CD14-positive monocyte (primary cell): ENCODE measurements at regions not wholly inside any gene's neighbourhood (a gene's known extent, or its start where the extent isn't known, plus 50 kb on each side); places are given as distances from the start of the nearest gene placed in this dataset.

ENCODE experiments used
- DNase-seq, 3 donors: peaks; one replicate each; pipeline ENCODE4 v3.0.0-alpha.2; 2011 to 2022
- H2AFZ ChIP-seq: 2 replicates; pipeline ENCODE4 v1.6.0; 2012; ENCODE audit warnings: mild to moderate bottlenecking, low read depth, low read length, inconsistent platforms; ENCODE audit not compliant: insufficient read depth, poor library complexity, severe bottlenecking
- H3K27ac ChIP-seq, 2 donors: 1 replicate in 1 of 2; 2 replicates in 1 of 2; pipeline ENCODE4 v1.5.1; 2012 to 2013; ENCODE audit warnings: low read length in 2 of 2, control low read depth in 1 of 2, inconsistent platforms in 1 of 2, low read depth in 1 of 2, mild to moderate bottlenecking in 1 of 2
- H3K27me3 ChIP-seq, 2 donors: one replicate each; pipeline versions ENCODE4 v1.6.0 to v1.6.1; 2011 to 2013; ENCODE audit warnings: low read length in 2 of 2; ENCODE audit not compliant: control insufficient read depth in 2 of 2, insufficient read depth in 2 of 2
- H3K36me3 ChIP-seq, 2 donors: replicated peaks in 1 of 2; 1 replicate in 1 of 2; 2 replicates in 1 of 2; pipeline versions ENCODE4 v1.5.1 to v1.6.1; 2012 to 2013; ENCODE audit warnings: low read length in 2 of 2, control low read depth in 1 of 2, inconsistent platforms in 1 of 2, mild to moderate bottlenecking in 1 of 2; ENCODE audit not compliant: insufficient read depth in 2 of 2, control insufficient read depth in 1 of 2
- H3K4me1 ChIP-seq, 2 donors: 1 replicate in 1 of 2; 2 replicates in 1 of 2; pipeline versions ENCODE4 v1.5.1 to v1.6.1; 2012 to 2013; ENCODE audit warnings: low read length in 2 of 2, control low read depth in 1 of 2, inconsistent platforms in 1 of 2, mild to moderate bottlenecking in 1 of 2, moderate library complexity in 1 of 2; ENCODE audit not compliant: insufficient read depth in 2 of 2, control insufficient read depth in 1 of 2
- H3K4me2 ChIP-seq: replicated peaks from 2 replicates; pipeline ENCODE3; 2012; ENCODE audit warnings: low read length, moderate library complexity, mild to moderate bottlenecking; ENCODE audit not compliant: poor library complexity, severe bottlenecking; ENCODE audit errors: extremely low read depth
- H3K4me3 ChIP-seq, 3 experiments: fragments of 200-600 bp in 1 of 3; sonication (generic) in 1 of 3; replicated peaks in 1 of 3; 1 replicate in 2 of 3; 2 replicates in 1 of 3; pipeline ENCODE4 v1.5.1; 2011 to 2013; ENCODE audit warnings: low read length in 3 of 3, mild to moderate bottlenecking in 3 of 3, control low read depth in 2 of 3, low read depth in 2 of 3, inconsistent platforms in 1 of 3, moderate library complexity in 1 of 3
- H3K79me2 ChIP-seq: 2 replicates; pipeline ENCODE4 v1.6.0; 2012; ENCODE audit warnings: mild to moderate bottlenecking, control low read depth, inconsistent platforms, low read length, moderate library complexity; ENCODE audit not compliant: insufficient read depth
- H3K9ac ChIP-seq: 2 replicates; pipeline ENCODE4 v1.6.0; 2017; ENCODE audit warnings: low read length, mild to moderate bottlenecking; ENCODE audit not compliant: insufficient read depth, poor library complexity, severe bottlenecking
- H3K9me3 ChIP-seq, 2 donors: replicated peaks in 1 of 2; 1 replicate in 1 of 2; 2 replicates in 1 of 2; pipeline versions ENCODE4 v1.5.1 to v1.6.1; 2012 to 2013; ENCODE audit warnings: low read length in 2 of 2, control low read depth in 1 of 2; ENCODE audit not compliant: control insufficient read depth in 1 of 2, insufficient read depth in 1 of 2
- H4K20me1 ChIP-seq: 2 replicates; pipeline ENCODE4 v1.6.0; 2012; ENCODE audit warnings: mild to moderate bottlenecking, low read length, control low read depth, moderate library complexity; ENCODE audit not compliant: insufficient read depth
- H3K27ac Mint-ChIP-seq, 7 donors: one replicate each; pipeline ENCODE4 v1.8.0; 2020; ENCODE audit warnings: mild to moderate bottlenecking in 7 of 7, mixed read lengths in 7 of 7, moderate library complexity in 6 of 7, inconsistent platforms in 2 of 7
- H3K27me3 Mint-ChIP-seq, 3 donors: one replicate each; pipeline ENCODE4 v1.8.0; 2021 to 2022; ENCODE audit warnings: low read depth in 3 of 3, mild to moderate bottlenecking in 3 of 3, mixed read lengths in 3 of 3, moderate library complexity in 3 of 3, inconsistent platforms in 1 of 3
- H3K36me3 Mint-ChIP-seq, 2 donors: one replicate each; pipeline ENCODE4 v1.8.0; 2020; ENCODE audit warnings: mixed read lengths in 2 of 2, inconsistent platforms in 1 of 2, mild to moderate bottlenecking in 1 of 2
- H3K4me1 Mint-ChIP-seq: one replicate; pipeline ENCODE4 v1.8.0; 2020; ENCODE audit warnings: mild to moderate bottlenecking, mixed read lengths
- H3K4me3 Mint-ChIP-seq, 2 donors: one replicate each; pipeline ENCODE4 v1.8.0; 2020; ENCODE audit warnings: mild to moderate bottlenecking in 2 of 2, mixed read lengths in 2 of 2, moderate library complexity in 1 of 2
- H3K9me3 Mint-ChIP-seq, 7 donors: one replicate each; pipeline ENCODE4 v1.8.0; 2020 to 2022; ENCODE audit warnings: mixed read lengths in 7 of 7, mild to moderate bottlenecking in 6 of 7, moderate library complexity in 6 of 7, inconsistent platforms in 2 of 7
- CTCF ChIP-seq: fragments of 200-600 bp; IDR thresholded peaks from one replicate; pipeline ENCODE4 v1.8.0; 2022; ENCODE audit warnings: antibody characterized with exemption, mild to moderate bottlenecking
- WGBS: methylation state at CpG from one replicate; pipeline ENCODE4 v1.1.5; 2013; ENCODE audit warnings: missing lambda C conversion rate; ENCODE audit not compliant: insufficient coverage; 5-methylcytosine and 5-hydroxymethylcytosine counted together
- intact Hi-C, 2 donors: fragments of 100-400 bp; cut with micrococcal nuclease; formaldehyde crosslinking; loops; one replicate each; pipeline versions ENCODE4 v1.15.0 to v1.15.1; 2023

- Histone ChIP-seq H3K9me3 (peaks cover 4 to 5% of the 10 kb centered on the region in 2 donors), H4K20me1 (no peaks in the 10 kb centered on the region), H3K79me2 (no peaks in the 10 kb centered on the region), H2AFZ (no peak overlapping the region), H3K36me3 (no peaks in the 10 kb centered on the region), H3K27ac (no peak overlapping the region), H3K4me2 (no peak overlapping the region), H3K9ac (no peak overlapping the region), H3K27me3 (no peaks in the 10 kb centered on the region), H3K4me1 (no peaks in the 10 kb centered on the region), H3K4me3 (no peak overlapping the region)
- H3K4me3 Mint-ChIP-seq = no peak overlapping the region
- H3K4me1 Mint-ChIP-seq = no peaks in the 10 kb centered on the region
- no peak for TF ChIP-seq CTCF
- intact Hi-C loops = no loop called here
- no peak overlapping the region for H3K27ac Mint-ChIP-seq
- no peaks in the 10 kb centered on the region for H3K27me3 Mint-ChIP-seq
- no peaks in the 10 kb centered on the region for H3K36me3 Mint-ChIP-seq
- DNase-seq = no peak
- peaks cover 0 to 7% (median 3%) of the 10 kb centered on the region in 7 donors for H3K9me3 Mint-ChIP-seq
Observed at GRCh38 chr3:109683746-109684145, 346.4 kb upstream of the DPPA4 start.

GRCh38 chr3:109685084-109686079 is 348.0 kb upstream of the DPPA4 start:
- H3K27me3 Mint-ChIP-seq = no peaks in the 10 kb centered on the region
- Histone ChIP-seq H3K9me3 (peaks cover 4 to 5% of the 10 kb centered on the region in 2 donors), H4K20me1 (no peaks in the 10 kb centered on the region), H3K27ac (no peak overlapping the region), H3K4me2 (no peak overlapping the region), H3K79me2 (no peaks in the 10 kb centered on the region), H3K4me3 (no peak overlapping the region), H3K36me3 (no peaks in the 10 kb centered on the region), H3K4me1 (no peaks in the 10 kb centered on the region), H2AFZ (no peak overlapping the region), H3K9ac (no peak overlapping the region), H3K27me3 (no peaks in the 10 kb centered on the region)
- H3K27ac Mint-ChIP-seq = no peak overlapping the region
- H3K36me3 Mint-ChIP-seq = no peaks in the 10 kb centered on the region
- intact Hi-C loops = no loop called here
- H3K4me3 Mint-ChIP-seq = no peak overlapping the region
- peaks cover 2 to 19% (median 5%) of the 10 kb centered on the region in 7 donors for H3K9me3 Mint-ChIP-seq
- no peak for TF ChIP-seq CTCF
- no peak for DNase-seq
- 83% methylated on average over 2 of the region's 5 CpGs for WGBS
- no peaks in the 10 kb centered on the region for H3K4me1 Mint-ChIP-seq
